SKM-1 (cell line): ENCODE measurements at regions not wholly inside any gene's neighbourhood (a gene's known extent, or its start where the extent isn't known, plus 50 kb on each side); places are given as distances from the start of the nearest gene placed in this dataset.

Source experiments
- DNase-seq: peaks from one replicate; lab custom pipeline; 2025; ENCODE audit not compliant: unreplicated experiment; lab: John Stamatoyannopoulos, UW

DNA sequence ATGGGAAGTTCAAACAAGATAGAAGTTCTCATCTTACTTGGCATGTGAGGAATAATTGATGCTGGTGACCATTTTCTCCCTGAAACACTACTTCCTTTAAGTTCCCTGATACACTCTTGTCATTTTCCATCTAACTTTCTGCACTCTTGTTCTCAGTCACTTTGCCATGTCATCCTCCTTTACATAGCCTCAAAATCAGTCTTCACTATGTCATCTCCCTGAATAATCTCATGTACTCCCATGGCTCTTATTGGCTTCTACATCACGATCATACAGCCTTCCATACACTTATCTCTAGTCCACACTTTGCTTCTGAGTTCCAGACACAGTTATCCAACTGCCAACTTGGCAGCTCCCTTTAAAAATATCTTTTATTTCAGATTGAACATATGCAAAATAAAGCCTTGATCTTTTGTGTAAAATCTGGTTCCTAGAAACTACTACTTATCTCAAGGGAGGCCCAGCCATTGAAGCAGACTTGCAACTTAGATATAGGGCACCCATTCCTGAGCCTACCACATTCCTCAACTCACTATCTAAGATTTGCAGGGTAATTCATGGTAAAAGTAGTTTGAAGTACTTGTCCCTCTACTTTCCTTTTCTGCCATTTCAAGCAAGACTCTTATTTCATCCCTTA lies 1070.2 kb upstream of the NXPH2 start:
- no peak for DNase-seq

DNA sequence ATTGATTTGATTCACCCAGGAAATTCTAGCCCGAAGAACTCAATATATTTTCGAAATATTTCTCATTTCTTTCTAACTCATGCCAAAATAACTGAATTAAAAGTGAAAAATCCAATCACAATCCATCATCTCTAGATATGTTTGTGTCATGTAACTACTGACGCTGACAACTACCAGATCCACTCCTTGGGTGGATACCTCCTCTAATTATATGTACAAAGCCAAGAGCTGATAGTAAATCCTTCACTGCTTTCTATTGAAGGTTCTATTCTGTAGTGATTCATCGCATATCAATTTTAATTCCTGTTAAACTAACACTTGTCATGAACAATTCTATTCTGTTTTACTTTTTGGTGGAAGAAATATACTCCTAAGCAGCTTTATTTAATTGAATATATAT lies 1056.6 kb upstream of the NXPH2 start:
- no peak for DNase-seq

DNA sequence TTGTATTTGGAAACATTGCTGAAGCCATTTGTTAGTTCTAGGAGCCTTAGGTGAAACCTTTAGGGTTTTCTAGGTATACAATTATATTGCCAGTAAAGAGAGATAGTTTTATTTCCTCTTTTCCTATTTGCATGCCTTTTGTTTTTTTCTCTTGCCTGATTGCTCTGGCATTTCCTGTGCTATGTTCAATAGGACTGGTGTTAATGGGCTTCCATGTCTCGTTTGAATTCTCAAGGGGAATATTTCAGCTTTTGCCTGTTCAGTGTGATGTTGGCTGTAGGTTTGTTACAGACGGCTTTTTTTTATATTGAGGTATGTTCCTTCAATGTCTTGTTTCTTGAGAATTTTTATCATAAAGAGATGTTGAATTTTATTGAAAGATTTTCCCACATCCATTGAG lies 1054.9 kb upstream of the NXPH2 start:
- no peak for DNase-seq

DNA sequence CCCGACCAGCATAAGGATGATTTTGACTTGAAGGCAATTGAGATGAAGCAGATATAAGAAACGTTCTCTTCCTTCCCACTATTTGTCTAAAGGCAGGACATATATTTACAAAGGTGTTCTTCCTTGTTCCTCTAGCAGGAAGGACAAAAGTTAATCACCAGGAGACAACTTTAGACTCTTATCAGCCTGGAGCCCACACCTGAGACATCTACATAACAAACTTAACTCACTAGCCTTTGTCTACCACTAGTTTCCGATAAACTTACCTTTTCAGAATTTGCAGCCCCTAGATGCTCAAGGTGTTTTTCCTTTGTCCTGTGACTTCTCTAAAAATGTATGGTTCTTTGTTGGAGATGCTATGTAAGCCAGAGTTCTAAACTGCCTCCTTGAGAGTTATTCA lies 1047.8 kb upstream of the NXPH2 start:
- no peak for DNase-seq

DNA sequence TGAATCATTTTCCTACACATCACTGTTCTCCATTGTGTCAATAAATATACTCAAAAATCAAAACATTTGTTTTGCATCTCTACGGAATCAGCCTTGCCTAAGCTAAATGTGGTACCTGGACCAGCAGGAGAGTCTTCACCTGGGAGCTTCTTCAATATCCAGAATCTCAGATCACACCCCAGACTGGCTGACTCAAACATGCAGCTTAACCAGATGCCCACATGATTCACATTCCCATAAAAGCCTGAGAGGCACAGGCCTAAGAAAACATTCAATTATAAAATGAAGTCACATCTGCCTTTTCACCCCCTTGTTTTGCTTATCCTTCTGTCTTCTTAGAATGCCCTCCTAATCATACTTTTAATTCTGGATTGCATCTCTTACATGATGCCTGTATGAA lies 1045.5 kb upstream of the NXPH2 start:
- no peak for DNase-seq

DNA sequence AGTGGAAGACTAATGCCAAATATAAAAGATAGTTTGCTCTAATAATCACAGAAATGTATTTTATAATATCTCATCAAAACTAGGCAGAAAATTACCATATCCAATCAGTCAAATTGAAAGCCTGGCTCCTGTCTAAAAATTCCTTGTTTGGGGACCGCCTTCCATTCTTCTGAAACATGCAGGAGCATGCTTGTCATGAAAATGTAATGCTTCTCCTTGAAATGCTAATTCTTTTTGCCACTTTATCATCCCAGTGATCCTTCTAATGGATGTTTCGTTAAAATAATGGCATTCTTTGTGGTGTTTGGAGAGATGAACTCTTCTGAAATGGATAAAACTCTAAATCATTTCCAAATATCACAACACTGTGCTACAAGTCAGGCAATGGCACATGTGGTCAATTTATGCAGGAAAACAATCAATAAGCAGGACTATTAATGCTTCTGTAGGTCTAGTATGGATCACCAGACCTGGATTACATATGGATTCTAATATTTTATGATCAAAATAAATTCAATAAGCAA lies 1039.1 kb upstream of the NXPH2 start:
- DNase-seq, result no peak

DNA sequence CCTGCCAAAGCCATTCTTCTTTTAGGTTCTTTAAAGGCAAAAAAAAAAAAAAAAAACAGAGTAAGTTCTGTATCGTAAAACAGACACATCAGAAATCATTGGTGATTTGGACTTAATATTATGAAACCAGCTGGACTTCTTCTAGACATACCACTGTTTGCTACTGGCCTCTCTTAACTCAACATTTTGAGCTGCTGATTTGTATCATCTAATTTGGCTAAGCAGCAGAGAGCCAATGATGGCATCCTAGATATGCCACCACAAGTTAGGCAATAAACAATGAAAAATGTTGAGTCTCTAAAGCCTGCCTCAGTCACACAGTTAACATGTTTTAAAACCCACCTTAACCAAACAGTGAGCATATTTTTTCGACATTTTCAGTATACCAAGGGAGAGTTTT lies 1034.3 kb upstream of the NXPH2 start:
- DNase-seq, result no peak

DNA sequence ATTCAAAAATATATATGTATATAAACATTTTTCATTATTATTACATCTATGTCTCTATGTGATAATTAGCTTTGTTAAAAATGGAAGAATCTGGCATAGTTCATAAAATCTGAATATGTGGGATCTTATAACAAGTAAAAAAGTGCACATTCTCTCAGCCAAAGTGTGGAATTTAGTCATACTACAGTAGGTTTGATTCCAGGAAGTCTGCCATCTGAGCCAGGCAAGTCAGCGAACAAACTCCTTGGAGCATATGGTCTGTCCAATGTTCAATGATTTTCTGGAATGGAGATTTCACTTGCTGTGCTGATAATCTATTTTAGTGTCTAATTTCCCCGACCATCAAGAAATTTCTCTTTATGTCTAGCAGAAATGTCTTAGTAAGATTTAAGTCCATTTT lies 1033.2 kb upstream of the NXPH2 start:
- DNase-seq, result no peak

DNA sequence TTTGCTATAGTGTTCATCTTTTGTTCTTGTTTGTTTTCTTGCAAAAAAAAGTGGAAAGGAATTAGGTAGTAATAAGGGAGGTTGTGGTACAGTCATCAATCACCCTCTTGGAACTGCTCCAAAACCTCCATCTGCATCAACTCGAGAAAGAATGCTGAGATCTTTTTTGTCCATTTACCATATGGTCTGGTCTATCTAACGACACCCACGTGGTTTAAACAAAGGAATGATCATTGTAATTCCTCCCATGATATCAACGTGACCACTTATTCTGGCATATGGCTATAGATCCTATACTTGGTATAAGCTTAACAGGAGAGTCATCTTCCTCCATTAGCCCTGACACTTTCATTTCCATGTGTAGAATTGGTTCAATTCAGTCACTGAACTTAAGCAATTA lies 1025.3 kb upstream of the NXPH2 start:
- no peak for DNase-seq

DNA sequence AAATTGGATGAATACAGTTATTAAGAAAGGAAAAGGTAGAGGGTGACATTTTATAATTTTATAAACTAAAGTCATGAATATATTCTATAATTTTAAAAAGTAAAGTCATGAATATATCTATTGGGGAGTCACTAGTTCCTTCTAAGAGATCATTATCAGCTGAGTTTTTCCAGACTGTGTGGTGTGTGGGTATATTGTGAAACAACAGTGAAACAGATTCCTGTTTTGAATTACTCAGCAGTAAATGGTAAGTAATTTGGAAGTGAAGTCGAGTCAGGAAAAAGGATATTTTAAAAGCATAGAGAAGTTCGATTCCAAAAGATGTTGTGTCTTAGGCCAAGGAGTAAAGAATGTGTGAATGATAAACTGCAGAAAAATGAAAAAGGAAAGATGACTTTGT lies 1018.2 kb upstream of the NXPH2 start:
- DNase-seq, result peak; percentile 46

DNA sequence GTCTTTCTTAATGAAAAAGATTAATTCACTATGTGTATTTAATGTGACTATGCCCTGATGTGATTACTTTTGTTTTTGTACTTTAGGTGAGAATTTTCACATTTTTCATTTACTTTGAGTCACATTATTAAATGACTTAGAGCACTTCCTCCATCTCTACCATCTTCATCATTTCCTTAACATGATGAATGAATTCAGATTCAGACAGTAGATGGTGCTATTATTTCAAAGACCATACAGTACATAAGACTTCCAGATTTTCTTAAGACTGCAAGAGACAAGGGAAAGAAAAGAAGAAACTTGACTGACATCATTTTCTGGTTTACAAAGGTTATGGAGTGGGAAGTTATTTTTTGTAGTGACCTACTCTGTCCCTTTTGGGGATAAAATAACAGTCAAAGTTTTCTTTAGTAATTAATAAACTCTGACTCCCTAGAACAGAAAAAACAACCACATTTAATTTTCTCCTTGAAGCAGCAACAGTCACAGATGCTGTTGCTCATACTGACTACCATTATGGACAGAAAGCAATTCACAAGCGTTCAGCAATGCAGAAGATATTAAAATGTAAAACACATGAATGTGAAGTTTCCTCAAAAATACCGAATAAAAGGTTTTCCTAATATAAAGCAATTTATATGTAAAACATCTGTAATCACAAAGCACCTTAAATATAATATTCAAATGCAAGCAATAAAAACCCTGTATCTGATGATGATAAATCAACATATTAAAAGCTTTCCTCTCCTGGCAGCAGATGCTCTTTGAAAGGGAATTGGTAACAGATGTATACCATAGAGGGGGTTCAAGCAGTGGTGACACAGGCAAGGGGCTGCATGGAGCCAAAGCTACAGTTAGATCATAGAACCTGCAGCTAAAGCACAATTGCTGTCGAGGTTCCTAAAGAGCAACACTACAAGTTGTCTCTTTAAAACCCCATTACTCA lies 1010.9 kb upstream of the NXPH2 start:
- peak; percentile 40 for DNase-seq

DNA sequence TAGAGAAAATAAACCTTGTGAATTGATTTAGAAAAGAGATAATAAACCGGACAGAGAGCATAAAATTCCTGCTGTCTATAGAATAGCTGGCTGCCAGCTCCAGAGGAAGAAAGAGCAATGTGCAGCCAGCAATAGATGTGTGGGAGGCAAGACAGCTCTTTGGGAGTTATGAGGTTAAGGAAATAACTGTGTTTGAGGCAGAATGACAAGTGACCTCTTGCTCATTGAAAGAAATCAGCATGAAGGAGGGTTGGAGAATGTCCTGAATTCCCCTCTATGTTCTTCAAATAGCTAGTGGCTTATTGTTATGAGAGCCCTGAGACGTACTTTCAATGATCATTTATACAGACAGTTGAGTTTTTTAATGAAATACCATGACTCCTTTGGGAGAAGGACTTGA lies 1009.9 kb upstream of the NXPH2 start:
- DNase-seq, result no peak

DNA sequence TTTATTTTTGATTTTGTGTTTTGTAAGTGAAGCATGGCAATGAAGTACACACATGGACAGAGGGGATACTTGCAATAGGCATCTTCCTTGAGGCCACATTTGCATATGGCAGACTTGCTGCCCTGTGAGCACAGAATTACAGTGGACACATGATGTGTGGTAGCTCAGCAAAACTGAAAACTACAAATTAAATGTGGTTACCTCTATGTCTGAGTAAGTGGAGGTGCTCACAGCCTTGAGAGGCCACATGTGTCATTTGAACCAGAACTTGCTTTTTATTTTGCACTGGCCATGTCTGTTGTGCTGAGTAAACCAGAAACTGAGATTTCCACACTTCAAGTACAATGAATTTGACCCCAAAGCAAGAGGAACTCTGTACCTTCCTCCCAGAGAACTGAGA lies 998.5 kb upstream of the NXPH2 start:
- DNase-seq, result no peak

DNA sequence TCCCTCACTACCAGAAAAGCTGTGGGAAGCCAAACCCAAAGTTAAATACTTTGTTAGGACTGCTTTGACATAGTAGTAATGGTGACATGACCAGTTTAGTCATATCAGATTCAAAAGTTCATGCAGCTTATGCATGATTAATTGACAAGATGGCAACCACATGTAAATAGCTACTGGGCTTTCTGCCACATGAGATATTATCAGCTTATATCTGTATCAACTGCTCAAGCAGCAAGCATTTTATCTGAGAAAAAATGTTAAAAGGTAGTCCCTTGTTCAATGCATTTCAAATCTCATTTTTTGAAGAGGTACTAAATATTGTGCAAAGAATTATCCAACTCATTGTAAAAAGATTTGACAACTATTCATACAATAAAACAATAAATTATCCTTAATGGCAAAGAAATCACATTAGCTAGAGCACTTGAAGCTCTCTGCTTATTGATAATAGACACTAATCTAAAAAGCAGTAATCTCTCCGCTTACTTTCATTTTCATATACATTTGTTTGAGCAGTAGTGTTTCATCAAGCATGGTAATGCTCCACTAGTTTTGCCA lies 993.6 kb upstream of the NXPH2 start:
- DNase-seq, result no peak

DNA sequence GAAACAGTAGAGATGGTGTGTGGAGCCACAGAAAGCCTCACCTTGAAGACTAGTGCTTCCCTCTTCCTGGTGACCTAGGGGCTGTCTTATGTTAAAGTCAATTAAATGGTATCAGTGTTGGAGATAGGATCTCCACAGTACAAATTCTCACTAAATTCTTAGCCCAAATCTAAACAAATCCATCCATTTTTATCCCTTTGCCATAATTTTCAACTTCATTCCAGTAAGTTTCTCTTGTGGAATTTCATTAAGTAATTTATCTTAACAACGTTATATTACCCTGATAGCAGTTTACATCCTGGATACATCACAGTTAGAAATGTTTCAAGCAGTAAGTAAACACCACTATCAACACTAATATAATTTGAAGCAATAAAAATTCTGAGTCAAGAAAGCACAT lies 989.4 kb upstream of the NXPH2 start:
- DNase-seq, result no peak

DNA sequence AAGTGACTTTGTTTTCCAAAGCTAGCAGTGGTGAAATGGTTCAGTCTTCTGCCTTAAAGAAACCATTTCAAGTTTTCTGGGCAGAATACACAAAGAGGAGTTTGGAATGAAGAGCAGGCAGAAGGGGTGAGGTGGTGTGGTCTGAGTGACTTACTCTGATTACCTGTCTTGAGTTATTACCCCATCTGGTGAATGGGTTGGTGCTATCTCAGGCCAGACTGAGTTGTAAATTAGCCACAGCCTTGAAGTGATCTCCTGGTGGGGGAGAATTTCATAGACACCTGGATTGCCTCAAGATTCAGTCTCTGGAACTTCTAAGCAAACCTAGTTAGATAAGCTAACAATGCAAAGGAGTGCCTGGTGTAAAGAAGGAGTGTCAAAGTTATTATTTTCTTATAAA lies 983.5 kb upstream of the NXPH2 start:
- DNase-seq, result no peak

DNA sequence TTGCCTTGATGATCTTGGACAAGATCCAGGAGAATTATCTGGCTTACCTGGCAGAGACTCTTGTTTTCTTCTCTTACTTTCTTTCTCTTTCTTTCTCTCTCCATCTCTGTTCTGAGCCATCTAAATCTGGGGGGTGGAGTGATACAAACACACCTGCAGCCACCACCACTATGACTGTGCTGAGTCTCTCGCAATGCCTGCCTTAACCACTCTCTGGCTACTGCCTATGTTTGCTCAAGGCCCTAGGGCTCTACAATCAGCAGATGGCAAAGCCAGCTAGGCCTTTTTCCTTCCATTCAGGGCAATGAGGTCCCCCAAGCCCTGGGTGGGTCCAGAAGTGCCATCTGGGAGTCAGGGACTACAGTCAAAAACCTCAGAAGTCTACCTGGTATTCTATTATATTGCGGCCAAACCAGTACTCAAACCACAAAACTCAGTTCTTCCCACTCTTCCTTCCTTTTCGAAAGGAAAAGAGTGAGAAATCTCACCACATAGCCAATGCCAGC lies 978.9 kb upstream of the NXPH2 start:
- no peak for DNase-seq

DNA sequence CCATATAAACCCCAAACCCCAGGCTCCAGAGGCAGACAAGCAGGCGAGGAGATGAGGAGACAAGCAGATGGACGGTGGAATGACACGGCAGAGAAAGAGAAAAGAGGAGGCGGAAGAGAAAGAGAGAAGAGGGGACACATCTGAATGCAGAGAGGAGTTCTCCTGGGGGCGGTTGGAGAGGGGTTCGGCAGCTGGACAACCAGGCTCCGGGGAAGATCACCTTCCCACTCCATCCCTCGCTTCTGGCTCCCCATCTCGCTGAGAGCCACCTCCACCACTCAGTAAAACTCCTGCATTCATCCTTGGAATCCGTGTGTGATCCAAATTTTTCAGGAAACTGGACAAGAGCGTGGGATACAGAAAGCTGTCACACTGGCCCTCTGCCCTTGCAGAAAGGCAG lies 966.7 kb upstream of the NXPH2 start:
- DNase-seq, result no peak

DNA sequence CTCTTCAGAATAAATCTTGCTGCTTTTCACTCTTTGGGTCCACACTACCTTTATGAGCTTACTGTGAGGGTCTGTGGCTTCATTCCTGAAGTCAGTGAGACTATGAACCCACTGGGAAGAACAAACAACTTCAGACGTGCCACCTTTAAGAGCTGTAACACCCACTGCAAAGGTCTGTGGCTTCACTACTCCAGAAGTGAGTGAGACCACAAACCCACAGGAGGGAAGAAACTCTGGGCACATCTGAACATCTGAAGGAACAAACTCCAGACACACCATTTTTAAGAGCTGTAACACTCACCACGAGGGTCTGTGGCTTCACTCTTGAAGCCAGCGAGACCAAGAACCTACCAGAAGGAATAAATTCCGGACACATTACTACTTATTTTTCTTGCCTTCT lies 964.1 kb upstream of the NXPH2 start:
- no peak for DNase-seq

DNA sequence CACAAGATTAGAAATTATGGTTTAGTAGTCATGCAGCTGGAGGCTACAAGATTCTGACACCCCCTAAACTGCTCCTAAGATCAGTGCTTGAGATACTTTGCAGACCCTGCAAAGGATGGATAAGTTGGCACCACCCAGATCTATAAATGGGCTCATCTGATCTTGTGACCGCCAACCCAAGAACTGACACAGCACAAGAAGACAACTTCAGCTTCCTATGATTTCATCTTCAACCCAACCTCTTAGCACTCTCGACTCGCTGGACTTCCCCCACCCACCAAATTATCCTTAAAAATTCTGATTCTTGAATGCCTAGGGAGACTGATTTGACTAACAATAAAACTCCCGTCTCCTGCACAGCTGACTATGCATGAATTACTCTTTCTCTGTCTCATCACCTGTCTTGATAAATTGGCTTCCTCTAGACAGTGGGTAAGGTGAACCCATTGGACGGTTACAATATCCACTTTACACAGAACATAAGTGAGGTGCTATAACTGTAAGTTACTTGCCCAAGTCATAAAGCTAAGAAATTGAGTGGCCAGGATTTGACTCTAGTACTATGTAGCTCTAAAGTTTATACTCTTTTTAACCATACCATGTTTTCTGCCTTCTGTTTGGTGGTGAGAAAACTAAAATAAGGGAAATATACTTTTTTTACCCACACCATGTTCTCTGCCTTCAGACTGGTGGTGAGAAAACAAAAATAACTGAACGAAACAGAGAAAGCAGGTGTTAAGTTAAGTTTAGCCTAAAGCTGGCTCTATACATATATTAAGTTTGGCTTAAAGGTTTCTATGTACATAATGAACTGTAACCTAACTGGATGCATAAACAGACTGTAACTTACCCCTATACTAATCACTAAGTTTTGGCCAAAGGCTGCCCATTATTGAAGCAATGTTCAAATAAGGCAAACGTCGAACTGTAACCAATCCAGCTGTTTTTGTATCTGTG lies 962.3 kb upstream of the NXPH2 start:
- no peak for DNase-seq

DNA sequence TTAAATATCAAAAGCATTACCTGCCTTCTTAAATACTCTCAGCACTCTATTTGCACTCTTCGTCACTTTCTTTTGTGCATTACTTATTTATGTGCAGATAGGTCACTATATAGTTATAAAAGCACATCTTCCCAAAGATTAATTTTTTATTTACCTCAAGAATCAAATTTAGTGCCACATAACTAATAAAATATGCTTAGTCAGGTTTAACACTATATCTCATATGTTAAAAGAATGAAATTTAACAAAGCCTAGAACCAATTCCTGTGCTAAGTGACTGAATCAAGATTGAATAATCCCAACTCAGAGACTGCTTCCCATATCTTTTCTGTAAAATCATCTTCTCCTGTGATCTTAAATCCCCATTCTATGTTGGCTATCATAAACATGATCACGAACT lies 957.5 kb upstream of the NXPH2 start:
- DNase-seq, result no peak
